ENCODE measurements at regions not wholly inside any gene's neighbourhood (a gene's known extent, or its start where the extent isn't known, plus 50 kb on each side); places are given as distances from the start of the nearest gene placed in this dataset.
"Not testable (repeated sequence)": the region's sequence is repeated elsewhere in the genome, so short reads cannot be mapped to it uniquely, and the experiment has no call there.

DNA sequence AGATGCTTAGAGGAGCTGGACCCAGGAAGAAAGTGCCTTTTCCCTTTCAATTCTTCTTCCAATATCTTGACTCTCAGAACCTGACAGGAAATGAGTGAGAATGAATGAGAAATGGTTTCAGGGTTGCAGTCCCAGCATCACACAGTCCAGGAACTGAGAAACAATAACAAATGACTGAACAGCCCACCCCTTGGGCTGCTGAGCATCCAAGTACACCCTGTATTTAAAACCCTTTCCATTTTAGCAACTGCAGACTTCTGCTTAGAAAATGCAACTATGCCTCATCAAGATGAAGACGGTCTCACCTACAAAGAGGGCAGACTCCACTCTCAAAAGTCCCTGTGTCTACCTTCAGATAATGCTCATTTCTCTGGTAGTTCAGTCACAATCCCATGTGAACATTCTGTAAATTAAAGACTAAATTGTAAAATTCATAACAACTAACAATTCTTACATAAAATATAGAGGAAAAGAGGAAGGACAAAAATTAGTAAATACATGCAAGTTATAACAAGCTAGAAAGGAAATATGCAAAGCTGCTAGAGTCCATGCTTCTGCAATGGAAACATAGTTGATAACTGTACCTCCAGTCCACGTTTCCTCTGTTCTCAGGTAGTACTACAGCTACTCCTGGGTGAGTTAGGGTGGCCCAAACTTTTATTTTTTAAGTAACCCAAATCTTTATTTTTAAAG lies 316.5 kb downstream of the ICE1 start:
- peaks cover 0 to 17% (median 10%) of the 10 kb centered on the region in 12 donors for H3K9me3 ChIP-seq
- ATAC-seq (no peak), DNase-seq (no peak)
- TF ChIP-seq, protein P1, sequence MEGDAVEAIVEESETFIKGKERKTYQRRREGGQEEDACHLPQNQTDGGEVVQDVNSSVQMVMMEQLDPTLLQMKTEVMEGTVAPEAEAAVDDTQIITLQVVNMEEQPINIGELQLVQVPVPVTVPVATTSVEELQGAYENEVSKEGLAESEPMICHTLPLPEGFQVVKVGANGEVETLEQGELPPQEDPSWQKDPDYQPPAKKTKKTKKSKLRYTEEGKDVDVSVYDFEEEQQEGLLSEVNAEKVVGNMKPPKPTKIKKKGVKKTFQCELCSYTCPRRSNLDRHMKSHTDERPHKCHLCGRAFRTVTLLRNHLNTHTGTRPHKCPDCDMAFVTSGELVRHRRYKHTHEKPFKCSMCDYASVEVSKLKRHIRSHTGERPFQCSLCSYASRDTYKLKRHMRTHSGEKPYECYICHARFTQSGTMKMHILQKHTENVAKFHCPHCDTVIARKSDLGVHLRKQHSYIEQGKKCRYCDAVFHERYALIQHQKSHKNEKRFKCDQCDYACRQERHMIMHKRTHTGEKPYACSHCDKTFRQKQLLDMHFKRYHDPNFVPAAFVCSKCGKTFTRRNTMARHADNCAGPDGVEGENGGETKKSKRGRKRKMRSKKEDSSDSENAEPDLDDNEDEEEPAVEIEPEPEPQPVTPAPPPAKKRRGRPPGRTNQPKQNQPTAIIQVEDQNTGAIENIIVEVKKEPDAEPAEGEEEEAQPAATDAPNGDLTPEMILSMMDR (IDR thresholded peaks at IDR 0.05), result no peak
- TF ChIP-seq POLR2A (IDR thresholded peaks at IDR 0.05), result no peak
- WGBS, 4 donors, result 59 to 77% (median 67%) methylated on average over 2 of the region's 2 CpGs
- no peaks in the 10 kb centered on the region for H3K4me1 ChIP-seq
- no peak overlapping the region for H3K4me3 ChIP-seq
- no peak overlapping the region for H3K27ac ChIP-seq
- intact Hi-C loops (cut with DNase I), result no loop called here
- H3K27me3 ChIP-seq, result no peaks in the 10 kb centered on the region
- no peaks in the 10 kb centered on the region for H3K36me3 ChIP-seq

DNA sequence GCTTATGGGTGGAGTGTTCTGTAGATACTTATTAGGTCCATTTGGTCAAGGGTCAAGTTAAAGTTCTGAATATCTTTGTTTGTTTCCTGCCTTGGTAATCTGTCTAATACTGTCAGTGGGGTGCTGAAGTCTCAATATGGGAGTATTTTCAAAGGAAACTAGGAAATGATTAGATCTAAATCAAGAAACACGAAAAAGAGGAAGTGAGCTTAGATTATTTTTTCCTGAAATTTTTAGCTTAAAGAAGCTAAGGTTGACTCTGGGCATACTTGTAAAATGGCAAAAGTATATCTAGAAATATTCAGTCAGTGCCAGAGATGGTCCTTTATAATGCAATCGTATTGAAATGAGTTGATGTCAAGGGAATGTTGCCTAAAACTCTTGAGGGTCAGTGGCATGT lies 313.5 kb downstream of the ICE1 start:
- H3K4me1 ChIP-seq, result no peaks in the 10 kb centered on the region
- 58 to 65% (median 63%) methylated on average over 2 of the region's 2 CpGs for WGBS, 4 donors

DNA sequence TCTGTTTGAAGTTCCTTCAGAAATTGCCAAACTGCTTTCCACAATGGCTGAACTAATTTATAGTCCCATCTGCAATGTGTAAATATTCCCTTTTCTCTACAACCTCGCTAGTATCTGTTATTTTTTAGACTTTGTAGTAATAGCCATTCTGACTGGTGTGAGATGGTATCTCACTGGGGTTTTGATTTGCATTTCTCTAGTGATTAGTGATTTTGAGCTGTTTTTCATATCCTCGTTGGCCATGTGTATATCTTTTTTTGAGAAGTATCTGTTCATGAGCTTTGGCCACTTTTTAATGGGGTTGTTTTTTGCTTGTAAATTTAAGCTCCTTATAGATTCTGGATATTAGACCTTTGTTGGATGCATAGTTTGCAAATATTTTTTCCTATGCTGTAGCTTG lies 310.6 kb downstream of the ICE1 start:
- H3K36me3 ChIP-seq; H3K4me1 ChIP-seq; ATAC-seq; intact Hi-C loops (cut with DNase I); H3K27me3 ChIP-seq; H3K4me3 ChIP-seq; H3K9me3 ChIP-seq; H3K27ac ChIP-seq; DNase-seq: not testable (repeated sequence)
- 67 to 80% (median 73%) methylated on average over 2 of the region's 2 CpGs for WGBS, 4 donors

More for the DNA sequence above, 313.5 kb downstream of the ICE1 start:
- intact Hi-C loops (cut with DNase I), result no loop called here
- ATAC-seq, result no peak
- H3K27me3 ChIP-seq, result no peaks in the 10 kb centered on the region
- no peaks in the 10 kb centered on the region for H3K36me3 ChIP-seq
- no peak overlapping the region for H3K27ac ChIP-seq
- TF ChIP-seq POLR2A (IDR thresholded peaks at IDR 0.05), result no peak
- TF ChIP-seq, protein P1 (IDR thresholded peaks at IDR 0.05), result no peak
- peaks cover 0 to 4% (median 0%) of the 10 kb centered on the region in 12 donors for H3K9me3 ChIP-seq
- DNase-seq, result no peak
- no peak overlapping the region for H3K4me3 ChIP-seq

DNA sequence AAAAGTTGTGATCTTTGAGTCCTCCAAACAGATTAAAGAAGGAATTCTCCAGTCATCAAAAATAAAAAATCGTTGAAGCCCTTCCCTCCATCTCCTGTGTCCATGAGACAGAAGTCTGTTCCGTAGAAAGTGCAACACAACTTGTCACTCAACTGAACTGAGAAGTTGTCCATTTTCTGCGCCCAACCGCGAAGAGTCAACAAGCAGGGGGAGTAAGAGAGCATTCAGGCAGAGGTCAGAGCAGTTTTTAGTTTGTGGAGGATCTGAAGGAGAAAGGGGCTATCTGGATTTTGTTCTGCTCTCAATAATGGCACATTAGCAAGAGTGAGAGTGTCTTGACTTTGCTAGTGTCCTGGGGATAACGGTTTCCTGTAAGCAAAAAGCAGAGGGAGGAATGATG lies 303.9 kb downstream of the ICE1 start:
- 68 to 78% (median 71%) methylated on average over 6 of the region's 6 CpGs for WGBS, 4 donors

More for the DNA sequence above, 303.9 kb downstream of the ICE1 start:
- Histone ChIP-seq H3K4me3 (no peak overlapping the region), H3K36me3 (no peaks in the 10 kb centered on the region), H3K4me1 (no peaks in the 10 kb centered on the region), H3K27me3 (no peaks in the 10 kb centered on the region), H3K27ac (no peak overlapping the region), H3K9me3 (no peaks in the 10 kb centered on the region)
- DNase-seq (no peak), ATAC-seq (no peak)
- intact Hi-C loops (cut with DNase I), result no loop called here
- TF ChIP-seq, protein P1 (IDR thresholded peaks at IDR 0.05), result no peak
- no peak for TF ChIP-seq POLR2A (IDR thresholded peaks at IDR 0.05)

Measured in heart left ventricle (tissue), 16 donors.